CD4-positive, alpha-beta memory T cell (primary cell): ENCODE measurements at regions not wholly inside any gene's neighbourhood (a gene's known extent, or its start where the extent isn't known, plus 50 kb on each side); places are given as distances from the start of the nearest gene placed in this dataset.
"Not testable (repeated sequence)": the region's sequence is repeated elsewhere in the genome, so short reads cannot be mapped to it uniquely, and the experiment has no call there.

ENCODE experiments used
- CTCF ChIA-PET: fragments of 350-600 bp; sonication (Branson Sonifier 250); formaldehyde crosslinking; loops from one replicate; lab custom pipeline; 2021; ENCODE audit warnings: inconsistent platforms; ENCODE audit not compliant: partially characterized antibody; lab: Charles Lee
- POLR2A ChIA-PET: fragments of 350-600 bp; sonication (Branson Sonifier 250); formaldehyde crosslinking; loops from one replicate; lab custom pipeline; 2021; ENCODE audit not compliant: partially characterized antibody; lab: Charles Lee
- DNase-seq, 5 donors: peaks; one replicate each; pipeline versions ENCODE4 v3.0.0 to v3.0.0-alpha.2; 2020 to 2022; ENCODE audit warnings: mixed read lengths in 1 of 5
- H3K27ac ChIP-seq: one replicate; pipeline ENCODE4 v1.7.0; 2013; ENCODE audit warnings: low read depth, low read length
- H3K27me3 ChIP-seq: 2 replicates; pipeline ENCODE4 v1.7.0; 2013; ENCODE audit warnings: mild to moderate bottlenecking, low read length, moderate library complexity; ENCODE audit not compliant: insufficient read depth
- H3K36me3 ChIP-seq: 2 replicates; pipeline ENCODE4 v1.7.0; 2013; ENCODE audit warnings: mild to moderate bottlenecking, low read length, moderate library complexity; ENCODE audit not compliant: insufficient read depth
- H3K4me1 ChIP-seq: 2 replicates; pipeline ENCODE4 v1.7.0; 2013; ENCODE audit warnings: mild to moderate bottlenecking, low read length, moderate library complexity; ENCODE audit not compliant: insufficient read depth
- H3K4me3 ChIP-seq, 2 donors: one replicate each; pipeline ENCODE4 v1.7.0; 2013; ENCODE audit warnings: low read length in 2 of 2, mild to moderate bottlenecking in 1 of 2
- H3K9me3 ChIP-seq, 2 donors: one replicate each; pipeline ENCODE4 v1.7.0; 2013; ENCODE audit warnings: low read length in 2 of 2, control low read depth in 1 of 2; ENCODE audit not compliant: control insufficient read depth in 1 of 2
- H3K27ac Mint-ChIP-seq, 7 donors: one replicate each; pipeline ENCODE4 v1.8.0; 2020 to 2021; ENCODE audit warnings: mixed read lengths in 7 of 7, mild to moderate bottlenecking in 6 of 7, inconsistent platforms in 3 of 7, moderate library complexity in 3 of 7
- H3K27me3 Mint-ChIP-seq, 2 donors: one replicate each; pipeline ENCODE4 v1.8.0; 2020 to 2021; ENCODE audit warnings: mixed read lengths in 2 of 2
- H3K36me3 Mint-ChIP-seq, 2 donors: one replicate each; pipeline ENCODE4 v1.8.0; 2020 to 2021; ENCODE audit warnings: mixed read lengths in 2 of 2, inconsistent platforms in 1 of 2, mild to moderate bottlenecking in 1 of 2
- H3K4me1 Mint-ChIP-seq, 4 donors: one replicate each; pipeline ENCODE4 v1.8.0; 2020 to 2021; ENCODE audit warnings: mixed read lengths in 4 of 4, mild to moderate bottlenecking in 1 of 4
- H3K4me3 Mint-ChIP-seq, 8 donors: one replicate each; pipeline ENCODE4 v1.8.0; 2020 to 2021; ENCODE audit warnings: mixed read lengths in 8 of 8, mild to moderate bottlenecking in 7 of 8, moderate library complexity in 6 of 8, inconsistent platforms in 3 of 8
- H3K9me3 Mint-ChIP-seq, 8 donors: one replicate each; pipeline ENCODE4 v1.8.0; 2020 to 2021; ENCODE audit warnings: mixed read lengths in 8 of 8, mild to moderate bottlenecking in 5 of 8, inconsistent platforms in 3 of 8, moderate library complexity in 1 of 8
- intact Hi-C: fragments of 100-400 bp; cut with micrococcal nuclease; formaldehyde crosslinking; loops from one replicate; pipeline ENCODE4 v1.15.1; 2023

DNA sequence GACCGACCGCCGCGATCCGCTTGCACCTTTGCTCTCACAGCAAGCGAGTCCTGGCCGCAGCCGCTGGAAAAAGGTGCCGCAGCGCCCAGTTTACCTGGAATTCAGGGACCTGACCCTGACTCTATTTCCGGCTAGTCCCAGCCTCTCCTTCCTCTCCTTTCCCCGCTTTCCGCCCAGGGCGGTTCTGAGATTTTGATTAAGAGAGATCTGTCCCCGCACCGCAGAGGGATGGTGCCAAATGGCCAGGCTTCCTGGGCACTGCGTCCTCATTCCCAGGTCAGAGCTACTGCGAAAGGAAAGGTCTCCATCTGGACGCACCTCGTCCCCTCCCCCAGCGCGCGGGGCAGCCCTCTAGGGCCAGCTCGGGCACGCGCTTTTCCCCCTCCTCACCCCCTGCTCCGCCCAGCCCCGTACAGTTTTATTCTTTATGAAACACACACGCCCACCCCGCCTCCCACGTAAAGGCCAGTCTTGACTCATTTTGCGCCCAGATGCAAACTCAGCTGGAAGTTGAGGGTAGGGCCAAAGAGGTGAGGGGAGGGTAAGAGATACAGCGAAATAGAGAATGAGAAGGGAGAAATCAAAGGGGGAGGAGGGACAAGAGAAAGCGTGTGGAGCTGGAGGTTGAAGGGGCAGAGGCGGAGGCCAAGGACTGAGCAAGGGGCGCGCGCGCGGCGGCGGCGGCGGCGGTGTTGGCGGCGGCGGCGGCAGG lies 411.8 kb upstream of the ESRRG start:
- no peak for DNase-seq
- peaks cover 0 to 5% of the 10 kb centered on the region in 2 donors for H3K36me3 Mint-ChIP-seq
- no peak overlapping the region for H3K4me3 ChIP-seq
- POLR2A ChIA-PET, result no interaction called here
- H3K9me3 ChIP-seq, result no peaks in the 10 kb centered on the region
- H3K27me3 ChIP-seq, result peaks cover 7% of the 10 kb centered on the region
- peaks cover 0 to 5% (median 4%) of the 10 kb centered on the region in 4 donors for H3K4me1 Mint-ChIP-seq
- no peak overlapping the region for H3K27ac Mint-ChIP-seq
- no peak overlapping the region for H3K27ac ChIP-seq
- peaks cover 0 to 35% (median 16%) of the 10 kb centered on the region in 8 donors for H3K9me3 Mint-ChIP-seq
- no peaks in the 10 kb centered on the region for H3K36me3 ChIP-seq
- CTCF ChIA-PET, result no interaction called here
- H3K4me1 ChIP-seq, result no peaks in the 10 kb centered on the region
- H3K4me3 Mint-ChIP-seq, result peak overlapping the region in 2 of 8 donors; percentile 37 to 68
- intact Hi-C loops, result no loop called here
- H3K27me3 Mint-ChIP-seq, result peaks cover 39 to 47% of the 10 kb centered on the region in 2 donors

DNA sequence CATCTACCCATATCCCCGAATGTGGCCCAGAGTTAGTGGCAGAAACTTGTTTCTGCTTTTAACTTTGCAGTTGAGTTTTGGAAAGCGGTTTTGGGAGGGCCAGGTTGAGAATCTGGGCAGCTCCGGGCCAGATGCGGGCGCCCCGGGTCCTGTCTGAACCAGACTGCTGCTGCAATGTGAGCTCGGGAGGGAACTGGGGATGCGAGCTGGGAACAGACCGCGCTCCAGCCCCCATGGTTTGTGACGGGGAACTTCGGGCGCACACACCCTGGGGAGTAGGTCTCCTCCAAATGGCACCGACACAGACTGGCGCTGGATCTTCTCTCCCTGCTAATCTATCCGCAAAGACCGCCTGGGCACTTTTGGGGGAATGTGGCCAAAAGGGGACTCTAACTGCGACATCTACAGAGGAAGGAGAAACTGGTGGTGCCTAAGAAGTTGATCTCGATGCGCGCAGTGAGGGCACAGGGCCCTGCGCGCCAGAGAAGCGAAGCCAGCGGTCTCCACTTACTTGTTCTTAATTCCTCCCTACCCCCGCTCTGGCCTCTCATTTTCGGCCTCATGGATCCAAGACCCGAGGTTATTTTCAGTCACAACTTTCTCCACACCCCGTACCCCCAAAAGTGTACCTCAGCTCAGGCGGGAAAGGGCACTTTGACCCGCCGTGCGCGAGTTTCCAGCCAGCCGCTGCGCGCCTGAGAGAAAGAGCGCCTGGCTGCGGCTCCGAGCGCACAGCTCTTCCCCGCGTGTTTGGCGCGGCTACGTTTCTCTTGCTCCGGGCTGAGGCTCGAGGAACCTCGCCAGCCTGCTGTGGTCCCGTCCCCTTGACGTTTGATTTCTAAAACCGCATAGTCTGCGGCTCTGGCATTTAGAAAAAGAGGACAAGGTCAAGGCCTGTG lies 411.0 kb upstream of the ESRRG start:
- Histone ChIP-seq H3K36me3 (no peaks in the 10 kb centered on the region), H3K27ac (no peak overlapping the region), H3K27me3 (peaks cover 7% of the 10 kb centered on the region), H3K4me3 (no peak overlapping the region), H3K9me3 (no peaks in the 10 kb centered on the region), H3K4me1 (no peaks in the 10 kb centered on the region)
- ChIA-PET POLR2A (no interaction called here), CTCF (no interaction called here)
- Mint-ChIP-seq H3K4me3 (no peak overlapping the region), H3K27ac (no peak overlapping the region), H3K9me3 (peaks cover 0 to 35% (median 16%) of the 10 kb centered on the region in 8 donors), H3K36me3 (peaks cover 0 to 4% of the 10 kb centered on the region in 2 donors), H3K4me1 (peaks cover 0 to 4% (median 4%) of the 10 kb centered on the region in 4 donors), H3K27me3 (peaks cover 36 to 45% of the 10 kb centered on the region in 2 donors)
- intact Hi-C loops, result no loop called here
- no peak for DNase-seq

DNA sequence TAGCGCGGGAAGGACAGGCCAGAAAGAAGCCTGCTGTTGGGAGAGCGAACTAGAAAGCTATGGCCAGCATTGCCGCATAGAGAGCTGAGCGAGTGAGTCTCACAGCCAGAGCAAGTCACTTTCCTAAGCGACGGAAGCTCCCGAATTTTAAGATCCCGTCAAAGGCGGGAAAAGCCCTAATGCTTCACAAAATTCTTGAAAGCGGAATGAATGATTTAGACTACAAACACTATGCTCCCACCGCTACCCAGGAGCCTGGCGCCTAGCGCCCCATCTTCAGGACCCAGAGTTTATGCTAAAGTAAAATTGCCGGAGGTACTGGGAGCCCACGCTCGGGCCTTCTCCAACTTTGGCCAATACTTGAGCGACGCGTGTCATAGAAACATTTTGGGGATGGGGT lies 409.9 kb upstream of the ESRRG start:
- intact Hi-C loops, result no loop called here

DNA sequence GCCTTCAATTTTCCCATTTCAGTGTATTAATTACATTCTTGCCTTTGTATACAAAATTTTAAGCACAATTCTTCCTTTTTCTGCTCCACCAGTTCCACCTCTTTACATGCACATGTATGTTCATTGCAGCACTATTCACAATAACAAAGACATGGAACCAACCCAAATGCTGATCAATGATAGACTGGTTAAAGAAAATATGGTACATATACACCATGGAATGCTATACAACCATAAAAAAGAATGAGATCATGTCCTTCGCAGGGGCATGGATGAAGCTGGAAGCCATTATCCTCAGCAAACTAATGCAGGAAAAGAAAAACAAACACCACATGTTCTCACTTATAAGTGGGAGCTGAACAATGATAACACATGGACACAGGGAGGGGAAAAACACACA lies 400.1 kb upstream of the ESRRG start:
- H3K9me3 ChIP-seq, H3K4me3 ChIP-seq, POLR2A ChIA-PET, H3K27ac Mint-ChIP-seq, H3K4me3 Mint-ChIP-seq, H3K36me3 ChIP-seq, H3K27me3 ChIP-seq, H3K4me1 ChIP-seq, intact Hi-C loops, CTCF ChIA-PET, H3K4me1 Mint-ChIP-seq, DNase-seq, H3K27me3 Mint-ChIP-seq, H3K27ac ChIP-seq, H3K36me3 Mint-ChIP-seq: not testable (repeated sequence)
- peaks cover 0 to 11% (median 5%) of the 10 kb centered on the region in 8 donors for H3K9me3 Mint-ChIP-seq

More for the DNA sequence above, 409.9 kb upstream of the ESRRG start:
- Mint-ChIP-seq H3K27ac (no peak overlapping the region), H3K36me3 (no peaks in the 10 kb centered on the region), H3K27me3 (peaks cover 26 to 36% of the 10 kb centered on the region in 2 donors), H3K4me1 (peaks cover 0 to 4% (median 0%) of the 10 kb centered on the region in 4 donors), H3K9me3 (peaks cover 0 to 26% (median 9%) of the 10 kb centered on the region in 8 donors), H3K4me3 (no peak overlapping the region)
- Histone ChIP-seq H3K27ac (no peak overlapping the region), H3K9me3 (no peaks in the 10 kb centered on the region), H3K36me3 (no peaks in the 10 kb centered on the region), H3K27me3 (peaks cover 7% of the 10 kb centered on the region), H3K4me1 (no peaks in the 10 kb centered on the region), H3K4me3 (no peak overlapping the region)
- ChIA-PET POLR2A (no interaction called here), CTCF (no interaction called here)
- no peak for DNase-seq

DNA sequence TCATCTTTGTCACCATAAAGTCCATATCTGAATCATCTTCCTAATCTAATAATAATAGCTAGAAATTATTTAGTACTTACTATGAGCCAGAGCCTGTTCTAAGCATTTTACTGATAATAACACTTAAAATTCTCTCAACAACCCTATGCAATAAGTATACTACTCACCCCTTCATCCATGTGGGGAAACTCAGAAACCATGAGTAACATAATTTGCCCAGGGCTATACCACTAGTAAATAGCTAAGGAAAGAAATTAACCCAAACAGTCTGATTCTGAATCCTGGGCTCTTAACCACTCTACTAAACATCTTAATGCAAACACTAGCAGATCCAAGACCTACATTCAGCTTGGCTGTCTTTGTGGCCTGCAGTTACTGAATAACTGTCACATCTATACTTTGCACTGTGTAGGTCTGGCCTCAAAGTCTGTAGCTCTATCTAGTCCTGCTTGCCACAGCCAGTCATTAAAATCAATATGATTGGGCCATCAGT lies 394.8 kb upstream of the ESRRG start:
- H3K27me3 ChIP-seq, result no peaks in the 10 kb centered on the region
- Mint-ChIP-seq H3K9me3 (peaks cover 0 to 9% (median 3%) of the 10 kb centered on the region in 8 donors), H3K27me3 (peaks cover 0 to 2% of the 10 kb centered on the region in 2 donors), H3K27ac (no peak overlapping the region), H3K4me3 (no peak overlapping the region), H3K36me3 (no peaks in the 10 kb centered on the region), H3K4me1 (no peaks in the 10 kb centered on the region)
- ChIA-PET CTCF (no interaction called here), POLR2A (no interaction called here)
- H3K4me1 ChIP-seq, result no peaks in the 10 kb centered on the region
- no peaks in the 10 kb centered on the region for H3K36me3 ChIP-seq
- no peak for DNase-seq
- H3K9me3 ChIP-seq, result no peaks in the 10 kb centered on the region
- no peak overlapping the region for H3K27ac ChIP-seq
- intact Hi-C loops, result no loop called here
- no peak overlapping the region for H3K4me3 ChIP-seq

- Mint-ChIP-seq H3K4me1 (no peaks in the 10 kb centered on the region), H3K36me3 (no peaks in the 10 kb centered on the region), H3K27me3 (peaks cover 0 to 2% of the 10 kb centered on the region in 2 donors), H3K27ac (no peak overlapping the region), H3K4me3 (no peak overlapping the region), H3K9me3 (peaks cover 0 to 9% (median 0%) of the 10 kb centered on the region in 8 donors)
- ChIA-PET POLR2A (no interaction called here), CTCF (no interaction called here)
- no peaks in the 10 kb centered on the region for H3K36me3 ChIP-seq
- H3K4me3 ChIP-seq, result no peak overlapping the region
- H3K27ac ChIP-seq, result no peak overlapping the region
- H3K4me1 ChIP-seq, result no peaks in the 10 kb centered on the region
- intact Hi-C loops, result no loop called here
- DNase-seq, result no peak
- no peaks in the 10 kb centered on the region for H3K27me3 ChIP-seq
- H3K9me3 ChIP-seq, result no peaks in the 10 kb centered on the region
Measured at GRCh38 chr1:217115404-217116380, 392.5 kb upstream of the ESRRG start.
